Trophoblast cell (in vitro differentiated cells and primary cell): ENCODE measurements at regions not wholly inside any gene's neighbourhood (a gene's known extent, or its start where the extent isn't known, plus 50 kb on each side); places are given as distances from the start of the nearest gene placed in this dataset.

Experiments
- DNase-seq, 2 donors: peaks; one replicate each; pipeline ENCODE4 v3.0.0-alpha.2; 2016
- H2AFZ ChIP-seq: 2 replicates; pipeline ENCODE4 v1.6.1; 2013; ENCODE audit warnings: low read length, moderate library complexity, mild to moderate bottlenecking; ENCODE audit not compliant: insufficient read depth, poor library complexity
- H2AK5ac ChIP-seq: 2 replicates; pipeline ENCODE4 v1.6.1; 2013; ENCODE audit warnings: mild to moderate bottlenecking, low read length
- H2BK120ac ChIP-seq: 2 replicates; pipeline ENCODE4 v1.6.1; 2013; ENCODE audit warnings: low read length, mild to moderate bottlenecking, moderate library complexity; ENCODE audit not compliant: insufficient read depth, poor library complexity
- H2BK12ac ChIP-seq: 2 replicates; pipeline ENCODE4 v1.6.1; 2013; ENCODE audit warnings: mild to moderate bottlenecking, low read length, moderate library complexity
- H2BK5ac ChIP-seq: 2 replicates; pipeline ENCODE4 v1.6.1; 2013; ENCODE audit warnings: low read length, low read depth, moderate library complexity, mild to moderate bottlenecking; ENCODE audit not compliant: poor library complexity
- H3K14ac ChIP-seq: 2 replicates; pipeline ENCODE4 v1.6.1; 2013; ENCODE audit warnings: mild to moderate bottlenecking, low read length
- H3K18ac ChIP-seq: 2 replicates; pipeline ENCODE4 v1.6.1; 2013; ENCODE audit warnings: mild to moderate bottlenecking, low read length
- H3K23ac ChIP-seq: 2 replicates; pipeline ENCODE4 v1.6.1; 2013; ENCODE audit warnings: low read length
- H3K27ac ChIP-seq: 2 replicates; pipeline ENCODE4 v1.5.1; 2013; ENCODE audit warnings: low read depth, mild to moderate bottlenecking, inconsistent platforms, low read length, moderate library complexity
- H3K27me3 ChIP-seq: 2 replicates; pipeline ENCODE4 v1.6.1; 2013; ENCODE audit warnings: inconsistent platforms, mild to moderate bottlenecking, low read length, moderate library complexity; ENCODE audit not compliant: insufficient read depth
- H3K36me3 ChIP-seq, 2 experiments: 1 replicate in 1 of 2; 2 replicates in 1 of 2; pipeline ENCODE4 v1.6.1; 2013; ENCODE audit warnings: low read length in 2 of 2, mild to moderate bottlenecking in 2 of 2, moderate library complexity in 1 of 2; ENCODE audit not compliant: insufficient read depth in 2 of 2, control insufficient read depth in 1 of 2
- H3K4ac ChIP-seq: 2 replicates; pipeline ENCODE4 v1.6.1; 2013; ENCODE audit warnings: low read depth, mild to moderate bottlenecking, low read length, moderate library complexity
- H3K4me1 ChIP-seq, 2 experiments: 1 replicate in 1 of 2; 2 replicates in 1 of 2; pipeline ENCODE4 v1.6.1; 2013; ENCODE audit warnings: low read length in 2 of 2, mild to moderate bottlenecking in 2 of 2, moderate library complexity in 1 of 2; ENCODE audit not compliant: insufficient read depth in 2 of 2, control insufficient read depth in 1 of 2
- H3K4me2 ChIP-seq: 2 replicates; pipeline ENCODE4 v1.6.1; 2013; ENCODE audit warnings: inconsistent platforms, mild to moderate bottlenecking, low read length, moderate library complexity
- H3K4me3 ChIP-seq: 2 replicates; pipeline ENCODE4 v1.5.1; 2013; ENCODE audit warnings: mild to moderate bottlenecking, low read depth, low read length, inconsistent platforms
- H3K79me1 ChIP-seq: one replicate; pipeline ENCODE4 v1.6.1; 2013; ENCODE audit warnings: low read length
- H3K79me2 ChIP-seq: 2 replicates; pipeline ENCODE4 v1.6.1; 2013; ENCODE audit warnings: low read length, mild to moderate bottlenecking; ENCODE audit not compliant: control insufficient read depth, insufficient read depth, poor library complexity
- H3K9ac ChIP-seq: 2 replicates; pipeline ENCODE4 v1.6.1; 2013; ENCODE audit warnings: mild to moderate bottlenecking, low read length
- H3K9me3 ChIP-seq: 2 replicates; pipeline ENCODE4 v1.6.1; 2013; ENCODE audit warnings: low read depth, mild to moderate bottlenecking, control low read depth, inconsistent platforms, low read length; ENCODE audit not compliant: insufficient read depth
- H4K12ac ChIP-seq: 2 replicates; pipeline ENCODE4 v1.6.1; 2013; ENCODE audit warnings: low read depth, mild to moderate bottlenecking, low read length, moderate library complexity
- H4K8ac ChIP-seq: 2 replicates; pipeline ENCODE4 v1.6.1; 2013; ENCODE audit warnings: low read depth, mild to moderate bottlenecking, low read length, moderate library complexity
- H4K91ac ChIP-seq: one replicate; pipeline ENCODE4 v1.6.1; 2013; ENCODE audit warnings: low read depth, mild to moderate bottlenecking, low read length, moderate library complexity
- WGBS: extraction: QIAGEN DNeasy Blood & Tissue Kit; methylation state at CpG from one replicate; pipeline ENCODE4 v1.1.7; 2013; ENCODE audit warnings: missing lambda C conversion rate; ENCODE audit not compliant: insufficient read length, insufficient coverage; ENCODE audit errors: extremely low coverage; 5-methylcytosine and 5-hydroxymethylcytosine counted together

- H2BK120ac ChIP-seq, result no peak overlapping the region
- no peak overlapping the region for H3K27ac ChIP-seq
- no peak overlapping the region for H2BK12ac ChIP-seq
- no peak overlapping the region for H3K18ac ChIP-seq
- no peak overlapping the region for H2BK5ac ChIP-seq
- H3K36me3 ChIP-seq, result no peaks in the 10 kb centered on the region
- no peak overlapping the region for H3K4ac ChIP-seq
- H3K4me1 ChIP-seq, result peaks cover 0 to 2% of the 10 kb centered on the region in 2 experiments
- no peaks in the 10 kb centered on the region for H3K79me2 ChIP-seq
- no peak overlapping the region for H4K91ac ChIP-seq
- DNase-seq, result no peak
- H3K4me3 ChIP-seq, result no peak overlapping the region
- no peak overlapping the region for H3K14ac ChIP-seq
- H3K9me3 ChIP-seq, result no peaks in the 10 kb centered on the region
- no peaks in the 10 kb centered on the region for H3K27me3 ChIP-seq
- H2AFZ ChIP-seq, result no peak overlapping the region
- H2AK5ac ChIP-seq, result no peak overlapping the region
- H3K23ac ChIP-seq, result no peak overlapping the region
- no peak overlapping the region for H4K8ac ChIP-seq
- no peak overlapping the region for H3K4me2 ChIP-seq
- H3K9ac ChIP-seq, result no peak overlapping the region
- H3K79me1 ChIP-seq, result no peaks in the 10 kb centered on the region
- no peak overlapping the region for H4K12ac ChIP-seq
Measured at GRCh38 chr2:189297446-189297845, 117.9 kb upstream of the COL5A2 start.

- no peak overlapping the region for H2BK5ac ChIP-seq
- H4K12ac ChIP-seq, result no peak overlapping the region
- no peak overlapping the region for H2AK5ac ChIP-seq
- no peak overlapping the region for H2BK120ac ChIP-seq
- no peak overlapping the region for H3K4ac ChIP-seq
- no peak overlapping the region for H3K9ac ChIP-seq
- no peaks in the 10 kb centered on the region for H3K9me3 ChIP-seq
- no peak overlapping the region for H3K27ac ChIP-seq
- no peak overlapping the region for H2BK12ac ChIP-seq
- H3K14ac ChIP-seq, result no peak overlapping the region
- H3K79me2 ChIP-seq, result no peaks in the 10 kb centered on the region
- H4K8ac ChIP-seq, result no peak overlapping the region
- no peak overlapping the region for H4K91ac ChIP-seq
- no peaks in the 10 kb centered on the region for H3K27me3 ChIP-seq
- no peaks in the 10 kb centered on the region for H3K79me1 ChIP-seq
- no peak overlapping the region for H3K18ac ChIP-seq
- H3K4me3 ChIP-seq, result no peak overlapping the region
- no peak overlapping the region for H3K4me2 ChIP-seq
- peaks cover 0 to 2% of the 10 kb centered on the region in 2 experiments for H3K4me1 ChIP-seq
- H3K36me3 ChIP-seq, result no peaks in the 10 kb centered on the region
- DNase-seq, result no peak
- H2AFZ ChIP-seq, result no peak overlapping the region
- WGBS, result no CpG with 5 or more reads among the region's 1 CpG
- no peak overlapping the region for H3K23ac ChIP-seq
Measured at GRCh38 chr2:189298038-189298437, 118.5 kb upstream of the COL5A2 start.

GRCh38 chr2:189298481-189298880, 118.9 kb upstream of the COL5A2 start:
- WGBS, result no CpG with 5 or more reads among the region's 1 CpG
- H3K9me3 ChIP-seq, result no peaks in the 10 kb centered on the region

GRCh38 chr2:189299974-189300373, 120.4 kb upstream of the COL5A2 start:
- H3K18ac ChIP-seq, result no peak overlapping the region
- no peak for DNase-seq

More at GRCh38 chr2:189298481-189298880, 118.9 kb upstream of the COL5A2 start:
- Histone ChIP-seq H3K79me1 (no peaks in the 10 kb centered on the region), H3K4me3 (no peak overlapping the region), H2AK5ac (no peak overlapping the region), H2BK5ac (no peak overlapping the region), H3K27me3 (no peaks in the 10 kb centered on the region), H3K23ac (no peak overlapping the region), H3K4me2 (no peak overlapping the region), H3K14ac (no peak overlapping the region), H4K12ac (no peak overlapping the region), H4K91ac (no peak overlapping the region), H3K27ac (no peak overlapping the region), H2BK120ac (no peak overlapping the region), H3K4me1 (peaks cover 0 to 2% of the 10 kb centered on the region in 2 experiments), H3K4ac (no peak overlapping the region), H3K36me3 (no peaks in the 10 kb centered on the region), H3K18ac (no peak overlapping the region), H4K8ac (no peak overlapping the region), H2AFZ (no peak overlapping the region), H3K79me2 (no peaks in the 10 kb centered on the region), H3K9ac (no peak overlapping the region), H2BK12ac (no peak overlapping the region)
- no peak for DNase-seq

More at GRCh38 chr2:189299974-189300373, 120.4 kb upstream of the COL5A2 start:
- Histone ChIP-seq H3K4ac (no peak overlapping the region), H2BK120ac (no peak overlapping the region), H4K91ac (no peak overlapping the region), H3K4me2 (no peak overlapping the region), H4K8ac (no peak overlapping the region), H2AK5ac (no peak overlapping the region), H3K79me1 (no peaks in the 10 kb centered on the region), H2BK5ac (no peak overlapping the region), H3K9me3 (no peaks in the 10 kb centered on the region), H2AFZ (no peak overlapping the region), H3K27me3 (no peaks in the 10 kb centered on the region), H3K36me3 (no peaks in the 10 kb centered on the region), H3K14ac (no peak overlapping the region), H3K4me3 (no peak overlapping the region), H3K4me1 (peaks cover 0 to 2% of the 10 kb centered on the region in 2 experiments), H4K12ac (no peak overlapping the region), H3K79me2 (no peaks in the 10 kb centered on the region), H3K23ac (no peak overlapping the region), H3K27ac (no peak overlapping the region), H3K9ac (no peak overlapping the region), H2BK12ac (no peak overlapping the region)
- WGBS, result no CpG with 5 or more reads among the region's 1 CpG
